ENCODE measurements at regions not wholly inside any gene's neighbourhood (a gene's known extent, or its start where the extent isn't known, plus 50 kb on each side); places are given as distances from the start of the nearest gene placed in this dataset.

- H3K36me3 ChIP-seq: no peaks in the 10 kb centered on the region
- H3K9me3 ChIP-seq: no peaks in the 10 kb centered on the region
- WGBS (ENCODE audit: insufficient coverage, low coverage, low lambda C conversion rate, missing lambda C conversion rate): 100% methylated on average over 2 of the region's 2 CpGs
- intact Hi-C loops (cut with DNase I): no loop called here
- H3K4me3 ChIP-seq: no peak overlapping the region
- peaks cover 0 to 10% (median 0%) of the 10 kb centered on the region in 4 donors for H3K4me1 ChIP-seq
- H3K27ac ChIP-seq: no peak overlapping the region
- H3K27me3 ChIP-seq: no peaks in the 10 kb centered on the region
- no peak for DNase-seq
- no peak for ATAC-seq
- TF ChIP-seq CTCF (IDR thresholded peaks at IDR 0.05) (no peak), POLR2A (IDR thresholded peaks at IDR 0.05) (no peak)
These were observed 173.6 kb upstream of the SGK1 start for GRCh38 chr6:134491477-134491876.

- ATAC-seq: peak; percentile 77 to 94 (median 91)
These were observed 164.8 kb upstream of the SGK1 start for GRCh38 chr6:134482593-134483270.

GRCh38 chr6:134481966-134482365, 164.1 kb upstream of the SGK1 start:
- Histone ChIP-seq H3K36me3 (no peaks in the 10 kb centered on the region), H3K9me3 (no peaks in the 10 kb centered on the region), H3K4me3 (no peak overlapping the region), H3K27me3 (no peaks in the 10 kb centered on the region), H3K4me1 (peaks cover 0 to 26% (median 5%) of the 10 kb centered on the region in 4 donors), H3K27ac (no peak overlapping the region)
- 67% methylated on average over 2 of the region's 6 CpGs for whole genome bisulfite sequencing (ENCODE audit: insufficient coverage, low coverage, low lambda C conversion rate, missing lambda C conversion rate)
- DNase-seq: no peak
- ATAC-seq: peak in 1 of 4 donors; percentile 24
- TF ChIP-seq POLR2A (IDR thresholded peaks at IDR 0.05) (no peak), CTCF (IDR thresholded peaks at IDR 0.05) (no peak)
- intact Hi-C loops (cut with DNase I): no loop called here

More at GRCh38 chr6:134482593-134483270, 164.8 kb upstream of the SGK1 start:
- TF ChIP-seq CTCF (IDR thresholded peaks at IDR 0.05) (no peak), POLR2A (IDR thresholded peaks at IDR 0.05) (no peak)
- DNase-seq: peak; percentile 40 to 81 (median 78)
- H3K27ac ChIP-seq: peak overlapping the region in 2 of 3 donors; percentile 4 to 26
- no peaks in the 10 kb centered on the region for H3K36me3 ChIP-seq
- H3K9me3 ChIP-seq: no peaks in the 10 kb centered on the region
- 36% methylated on average over 10 of the region's 12 CpGs for WGBS (ENCODE audit: insufficient coverage, low coverage, low lambda C conversion rate, missing lambda C conversion rate)
- no peaks in the 10 kb centered on the region for H3K27me3 ChIP-seq
- intact Hi-C loops (cut with DNase I): no loop called here
- peaks cover 0 to 26% (median 5%) of the 10 kb centered on the region in 4 donors for H3K4me1 ChIP-seq
- H3K4me3 ChIP-seq: no peak overlapping the region

GRCh38 chr6:134480593-134480992, 162.7 kb upstream of the SGK1 start:
- Histone ChIP-seq H3K27me3 (no peaks in the 10 kb centered on the region), H3K9me3 (no peaks in the 10 kb centered on the region), H3K4me3 (no peak overlapping the region), H3K36me3 (no peaks in the 10 kb centered on the region), H3K4me1 (peaks cover 0 to 26% (median 5%) of the 10 kb centered on the region in 4 donors), H3K27ac (no peak overlapping the region)
- peak in 2 of 3 donors; percentile 56 to 69 for DNase-seq
- ATAC-seq: peak; percentile 68 to 89 (median 80)
- intact Hi-C loops (cut with DNase I): no loop called here
- TF ChIP-seq POLR2A (IDR thresholded peaks at IDR 0.05): no peak
- TF ChIP-seq CTCF (IDR thresholded peaks at IDR 0.05): no peak
- 18% methylated on average over 1 of the region's 1 CpG for WGBS (ENCODE audit: insufficient coverage, low coverage, low lambda C conversion rate, missing lambda C conversion rate)

Measured in right lobe of liver (tissue), 6 donors.